Naive thymus-derived CD8-positive, alpha-beta T cell (primary cell): ENCODE measurements at regions not wholly inside any gene's neighbourhood (a gene's known extent, or its start where the extent isn't known, plus 50 kb on each side); places are given as distances from the start of the nearest gene placed in this dataset.

ENCODE experiments used
- ATAC-seq, 2 donors: fragments of 150-1000 bp; cut with Tn5 transposase in 1 of 2; sonication (Bioruptor Pico), chemical (Tn5 transposase) in 1 of 2; 1 replicate in 1 of 2; 2 replicates in 1 of 2; pipeline ENCODE4 v1.10.0; 2021; ENCODE audit warnings: mild to moderate bottlenecking in 2 of 2, moderate library complexity in 2 of 2
- POLR2A ChIA-PET: fragments of 350-600 bp; sonication (Branson Sonifier 250); formaldehyde crosslinking; loops from one replicate; lab custom pipeline; 2021; ENCODE audit warnings: antibody characterized with exemption; lab: Charles Lee
- DNase-seq, 10 donors: peaks; one replicate each; pipeline versions ENCODE4 v3.0.0 to v3.0.0-alpha.2; 2020 to 2022
- H3K27ac Mint-ChIP-seq, 10 donors: one replicate each; pipeline ENCODE4 v1.8.0; 2020 to 2022; ENCODE audit warnings: mild to moderate bottlenecking in 10 of 10, mixed read lengths in 10 of 10, moderate library complexity in 4 of 10, inconsistent platforms in 1 of 10
- H3K27me3 Mint-ChIP-seq, 5 donors: one replicate each; pipeline ENCODE4 v1.8.0; 2021 to 2022; ENCODE audit warnings: mixed read lengths in 5 of 5
- H3K36me3 Mint-ChIP-seq, 3 donors: one replicate each; pipeline ENCODE4 v1.8.0; 2020 to 2022; ENCODE audit warnings: mixed read lengths in 3 of 3, mild to moderate bottlenecking in 2 of 3, inconsistent platforms in 1 of 3
- H3K4me1 Mint-ChIP-seq, 4 donors: one replicate each; pipeline ENCODE4 v1.8.0; 2021 to 2022; ENCODE audit warnings: mixed read lengths in 4 of 4
- H3K4me3 Mint-ChIP-seq, 10 donors: one replicate each; pipeline ENCODE4 v1.8.0; 2020 to 2022; ENCODE audit warnings: mild to moderate bottlenecking in 10 of 10, mixed read lengths in 10 of 10, moderate library complexity in 6 of 10, inconsistent platforms in 1 of 10
- H3K9me3 Mint-ChIP-seq, 9 donors: one replicate each; pipeline ENCODE4 v1.8.0; 2020 to 2022; ENCODE audit warnings: mixed read lengths in 9 of 9, mild to moderate bottlenecking in 3 of 9, inconsistent platforms in 1 of 9, moderate library complexity in 1 of 9

GRCh38 chr12:29944269-29945000 lies 160.7 kb upstream of the TMTC1 start:
- Mint-ChIP-seq H3K4me3 (no peak overlapping the region), H3K4me1 (no peaks in the 10 kb centered on the region), H3K36me3 (no peaks in the 10 kb centered on the region), H3K9me3 (peaks cover 0 to 7% (median under 1%) of the 10 kb centered on the region in 9 donors), H3K27me3 (peaks cover 0 to 3% (median 0%) of the 10 kb centered on the region in 5 donors), H3K27ac (no peak overlapping the region)
- ATAC-seq (no peak), DNase-seq (no peak)
- POLR2A ChIA-PET = no interaction called here

DNA sequence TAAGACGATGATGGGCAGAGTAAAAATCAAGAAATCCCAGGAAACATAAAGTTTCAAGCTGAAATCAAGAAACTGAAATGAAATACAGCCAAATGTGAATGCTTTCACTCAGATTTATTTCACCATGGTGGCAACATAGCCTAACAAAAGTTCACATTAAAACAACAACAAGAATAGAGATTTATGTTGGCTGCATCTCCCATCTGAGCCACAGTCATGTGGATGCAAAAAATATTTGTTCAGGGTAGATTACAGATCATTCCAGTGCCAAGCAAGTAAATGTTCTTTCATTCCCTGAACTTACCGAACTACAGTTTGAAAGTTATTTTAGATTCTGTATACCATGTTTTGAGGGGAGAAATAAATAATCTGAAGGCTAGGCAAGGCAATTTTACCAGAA lies 159.9 kb upstream of the TMTC1 start:
- DNase-seq (no peak), ATAC-seq (no peak)
- POLR2A ChIA-PET = no interaction called here
- Mint-ChIP-seq H3K4me1 (no peaks in the 10 kb centered on the region), H3K9me3 (peaks cover 0 to 7% (median 0%) of the 10 kb centered on the region in 9 donors), H3K27ac (no peak overlapping the region), H3K36me3 (no peaks in the 10 kb centered on the region), H3K4me3 (no peak overlapping the region), H3K27me3 (peaks cover 0 to 3% (median 0%) of the 10 kb centered on the region in 5 donors)

GRCh38 chr12:29940811-29941210 lies 157.1 kb upstream of the TMTC1 start:
- no peak overlapping the region for H3K4me3 Mint-ChIP-seq
- H3K9me3 Mint-ChIP-seq = peaks cover 0 to 6% (median 0%) of the 10 kb centered on the region in 9 donors
- H3K4me1 Mint-ChIP-seq = no peaks in the 10 kb centered on the region
- H3K27me3 Mint-ChIP-seq = peaks cover 0 to 3% (median 0%) of the 10 kb centered on the region in 5 donors
- ATAC-seq = no peak
- DNase-seq = no peak
- no peaks in the 10 kb centered on the region for H3K36me3 Mint-ChIP-seq
- POLR2A ChIA-PET = no interaction called here
- H3K27ac Mint-ChIP-seq = no peak overlapping the region

DNA sequence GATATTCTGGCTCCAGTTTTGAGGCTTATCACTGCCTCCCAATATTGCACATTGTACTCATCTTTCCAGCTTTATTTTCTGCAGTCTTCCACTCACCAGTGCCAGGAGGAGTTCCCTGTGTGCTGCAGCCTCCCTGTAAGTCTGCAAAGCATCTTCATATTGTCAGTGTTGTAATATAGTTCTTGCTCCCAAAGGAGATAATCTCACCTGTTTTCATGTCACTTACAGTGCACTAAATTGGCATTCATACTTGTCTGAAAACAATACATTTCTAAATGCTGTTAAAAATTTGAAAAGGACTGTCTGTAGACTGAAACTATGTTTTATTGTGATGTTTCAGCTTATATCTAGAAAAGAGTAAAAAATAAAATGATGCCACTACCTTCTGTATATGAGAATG lies 146.8 kb upstream of the TMTC1 start:
- H3K4me1 Mint-ChIP-seq = no peaks in the 10 kb centered on the region
- DNase-seq (no peak), ATAC-seq (no peak)
- POLR2A ChIA-PET = no interaction called here
- H3K27me3 Mint-ChIP-seq = no peaks in the 10 kb centered on the region
- H3K27ac Mint-ChIP-seq = no peak overlapping the region
- H3K36me3 Mint-ChIP-seq = no peaks in the 10 kb centered on the region
- no peak overlapping the region for H3K4me3 Mint-ChIP-seq
- peaks cover 0 to 10% (median 0%) of the 10 kb centered on the region in 9 donors for H3K9me3 Mint-ChIP-seq

DNA sequence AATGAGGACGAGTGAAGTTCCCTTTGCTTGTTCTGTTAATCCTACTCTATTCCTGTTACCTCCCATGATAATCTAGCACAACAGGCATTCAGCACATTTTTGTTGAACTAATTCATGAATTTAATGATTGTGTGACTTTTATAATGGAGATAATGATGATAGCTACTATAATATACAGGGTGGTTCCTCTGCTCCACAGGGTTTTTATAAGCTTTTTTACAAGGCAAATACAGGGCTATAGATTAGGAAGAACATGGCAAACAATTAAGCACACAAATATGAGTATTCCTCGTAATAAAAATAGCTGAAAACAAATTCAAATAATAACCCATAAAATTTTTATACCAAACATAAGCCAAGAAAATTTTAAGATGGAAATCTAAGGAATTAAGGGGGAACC lies 145.6 kb upstream of the TMTC1 start:
- no peak for ATAC-seq
- POLR2A ChIA-PET = no interaction called here
- no peak overlapping the region for H3K4me3 Mint-ChIP-seq

GRCh38 chr12:29921307-29921706 lies 137.6 kb upstream of the TMTC1 start:
- no peak overlapping the region for H3K27ac Mint-ChIP-seq
- H3K9me3 Mint-ChIP-seq = peaks cover 0 to 12% (median 3%) of the 10 kb centered on the region in 9 donors
- POLR2A ChIA-PET = no interaction called here
- no peaks in the 10 kb centered on the region for H3K4me1 Mint-ChIP-seq
- ATAC-seq = no peak
- no peak overlapping the region for H3K4me3 Mint-ChIP-seq
- H3K36me3 Mint-ChIP-seq = no peaks in the 10 kb centered on the region
- H3K27me3 Mint-ChIP-seq = peaks cover 0 to 2% (median 0%) of the 10 kb centered on the region in 5 donors
- DNase-seq = no peak

More for the DNA sequence above, 145.6 kb upstream of the TMTC1 start:
- Mint-ChIP-seq H3K4me1 (no peaks in the 10 kb centered on the region), H3K27me3 (no peaks in the 10 kb centered on the region), H3K9me3 (peaks cover 0 to 10% (median 0%) of the 10 kb centered on the region in 9 donors), H3K27ac (no peak overlapping the region), H3K36me3 (no peaks in the 10 kb centered on the region)
- no peak for DNase-seq

DNA sequence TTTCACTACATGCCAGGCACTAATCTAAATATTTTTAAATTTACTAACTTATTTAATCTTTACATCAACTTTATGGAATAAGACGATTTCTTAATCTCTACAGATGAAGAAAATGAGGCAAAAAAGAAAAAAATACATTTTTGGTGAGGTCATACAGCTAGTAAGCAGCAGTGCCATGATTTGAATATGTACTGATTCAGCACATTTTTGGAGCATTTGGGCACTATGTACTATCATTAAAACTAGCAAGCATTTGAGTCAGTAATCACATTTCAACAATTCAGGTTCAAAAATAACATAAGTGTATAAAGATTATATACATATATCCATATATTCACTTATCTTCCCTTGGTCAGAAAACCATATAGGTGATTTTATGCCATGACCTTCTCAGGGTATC lies 124.4 kb upstream of the TMTC1 start:
- DNase-seq = no peak
- no peak for ATAC-seq
- Mint-ChIP-seq H3K9me3 (peaks cover 0 to 23% (median 8%) of the 10 kb centered on the region in 9 donors), H3K4me1 (no peaks in the 10 kb centered on the region), H3K36me3 (peaks cover 0 to 16% (median 0%) of the 10 kb centered on the region in 3 donors), H3K4me3 (no peak overlapping the region), H3K27me3 (peaks cover 0 to 3% (median 0%) of the 10 kb centered on the region in 5 donors), H3K27ac (no peak overlapping the region)
- POLR2A ChIA-PET = no interaction called here

DNA sequence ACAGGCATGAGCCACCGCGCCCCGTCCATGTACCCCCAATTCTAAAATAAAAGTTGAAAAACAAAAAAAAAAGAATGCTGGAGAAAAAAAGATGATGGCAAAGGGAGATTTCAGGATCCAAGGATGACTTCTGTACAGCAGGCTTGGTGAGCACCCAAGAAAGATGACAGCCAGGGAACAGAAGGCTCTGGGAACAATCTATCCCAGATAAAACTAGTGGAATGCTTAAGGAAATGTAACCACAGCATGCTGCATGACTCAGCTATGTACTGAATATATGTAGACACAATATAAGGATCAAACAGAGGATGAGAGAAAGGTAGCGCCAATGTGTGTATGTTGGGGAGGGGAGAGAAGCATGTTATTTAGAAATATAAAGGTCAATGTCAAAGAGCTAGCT lies 123.7 kb upstream of the TMTC1 start:
- DNase-seq = no peak
- no peaks in the 10 kb centered on the region for H3K4me1 Mint-ChIP-seq
- no peak overlapping the region for H3K4me3 Mint-ChIP-seq
- H3K9me3 Mint-ChIP-seq = peaks cover 0 to 23% (median 7%) of the 10 kb centered on the region in 9 donors
- ATAC-seq = no peak
- peaks cover 0 to 3% (median 0%) of the 10 kb centered on the region in 5 donors for H3K27me3 Mint-ChIP-seq
- POLR2A ChIA-PET = no interaction called here
- no peak overlapping the region for H3K27ac Mint-ChIP-seq
- H3K36me3 Mint-ChIP-seq = peaks cover 0 to 16% (median 0%) of the 10 kb centered on the region in 3 donors

DNA sequence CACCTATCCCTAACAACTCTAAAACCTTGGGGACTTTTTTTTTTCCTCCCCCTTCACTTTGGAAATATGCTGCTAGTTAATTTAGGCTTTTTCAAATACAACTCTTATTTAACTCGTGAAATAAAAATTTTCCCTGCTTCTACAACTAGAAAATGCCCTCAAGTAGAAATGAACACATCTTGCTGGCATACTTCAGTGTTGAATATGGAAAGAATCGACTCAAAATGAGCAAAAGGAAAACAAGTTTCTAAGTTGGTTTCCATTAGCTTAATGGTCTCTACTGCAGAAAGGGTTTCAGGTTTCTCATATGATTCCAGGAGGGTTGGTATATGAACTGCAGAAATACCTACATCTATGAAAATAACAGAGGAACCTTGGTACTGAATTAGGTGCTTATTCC lies 118.3 kb upstream of the TMTC1 start:
- Mint-ChIP-seq H3K4me3 (no peak overlapping the region), H3K27ac (no peak overlapping the region), H3K36me3 (no peaks in the 10 kb centered on the region), H3K9me3 (peaks cover 0 to 16% (median 3%) of the 10 kb centered on the region in 9 donors), H3K27me3 (peaks cover 0 to 3% (median 0%) of the 10 kb centered on the region in 5 donors), H3K4me1 (no peaks in the 10 kb centered on the region)
- ATAC-seq (no peak), DNase-seq (no peak)
- POLR2A ChIA-PET = no interaction called here

- DNase-seq (no peak), ATAC-seq (no peak)
- H3K36me3 Mint-ChIP-seq = no peaks in the 10 kb centered on the region
- POLR2A ChIA-PET = no interaction called here
- no peak overlapping the region for H3K27ac Mint-ChIP-seq
- no peak overlapping the region for H3K4me3 Mint-ChIP-seq
- H3K9me3 Mint-ChIP-seq = peaks cover 0 to 13% (median 1%) of the 10 kb centered on the region in 9 donors
- H3K4me1 Mint-ChIP-seq = no peaks in the 10 kb centered on the region
- H3K27me3 Mint-ChIP-seq = peaks cover 0 to 1% (median 0%) of the 10 kb centered on the region in 5 donors
These were observed 117.8 kb upstream of the TMTC1 start for GRCh38 chr12:29901585-29901984.

GRCh38 chr12:29899212-29899931 lies 115.6 kb upstream of the TMTC1 start:
- H3K4me1 Mint-ChIP-seq = no peaks in the 10 kb centered on the region
- peaks cover 0 to 8% (median 0%) of the 10 kb centered on the region in 5 donors for H3K27me3 Mint-ChIP-seq
- no peak overlapping the region for H3K27ac Mint-ChIP-seq
- DNase-seq = no peak
- H3K36me3 Mint-ChIP-seq = no peaks in the 10 kb centered on the region
- no peak overlapping the region for H3K4me3 Mint-ChIP-seq
- ATAC-seq = no peak
- POLR2A ChIA-PET = no interaction called here
- H3K9me3 Mint-ChIP-seq = peaks cover 0 to 11% (median 0%) of the 10 kb centered on the region in 9 donors

- Mint-ChIP-seq H3K4me3 (no peak overlapping the region), H3K9me3 (peaks cover 0 to 10% (median 2%) of the 10 kb centered on the region in 9 donors), H3K27ac (no peak overlapping the region), H3K36me3 (no peaks in the 10 kb centered on the region), H3K4me1 (no peaks in the 10 kb centered on the region), H3K27me3 (peaks cover 0 to 8% (median 0%) of the 10 kb centered on the region in 5 donors)
- POLR2A ChIA-PET = no interaction called here
- DNase-seq = no peak
- no peak for ATAC-seq
These were observed 112.2 kb upstream of the TMTC1 start for GRCh38 chr12:29895966-29896365.

- POLR2A ChIA-PET = no interaction called here
- Mint-ChIP-seq H3K27ac (no peak overlapping the region), H3K4me1 (no peaks in the 10 kb centered on the region), H3K27me3 (peaks cover 0 to 8% (median 0%) of the 10 kb centered on the region in 5 donors), H3K36me3 (no peaks in the 10 kb centered on the region), H3K4me3 (no peak overlapping the region), H3K9me3 (peaks cover 0 to 9% (median 3%) of the 10 kb centered on the region in 9 donors)
- DNase-seq (no peak), ATAC-seq (no peak)
These were observed 109.3 kb upstream of the TMTC1 start for GRCh38 chr12:29893002-29893401.
